H1 (cell line): ENCODE measurements at regions not wholly inside any gene's neighbourhood (a gene's known extent, or its start where the extent isn't known, plus 50 kb on each side); places are given as distances from the start of the nearest gene placed in this dataset.

Experiments
- BACH1 ChIP-seq: IDR thresholded peaks from 2 replicates; pipeline ENCODE4 v1.6.1; 2012; ENCODE audit warnings: low read length, improper control_type of control experiment
- BRCA1 ChIP-seq: IDR thresholded peaks from 2 replicates; pipeline ENCODE4 v1.6.1; 2012; ENCODE audit warnings: low read depth, low read length, improper control_type of control experiment
- CEBPB ChIP-seq: IDR thresholded peaks from 2 replicates; pipeline ENCODE4 v1.6.1; 2012; ENCODE audit warnings: low read depth, low read length
- CREB1 ChIP-seq: IDR thresholded peaks from 2 replicates; pipeline ENCODE4 v1.6.1; 2012; ENCODE audit warnings: inconsistent platforms
- CTBP2 ChIP-seq: IDR thresholded peaks from 2 replicates; pipeline ENCODE4 v1.7.0; 2011; ENCODE audit warnings: borderline replicate concordance, mild to moderate bottlenecking, moderate library complexity, mixed read lengths, low read length; ENCODE audit not compliant: insufficient read depth, insufficient read length
- CTCF ChIP-seq, 3 experiments: IDR thresholded peaks; 1 replicate in 2 of 3; 2 replicates in 1 of 3; pipeline versions ENCODE4 v1.5.1 to v1.6.1; 2011; ENCODE audit warnings: low read length in 3 of 3, mild to moderate bottlenecking in 3 of 3, inconsistent platforms in 2 of 3, low read depth in 1 of 3, moderate library complexity in 1 of 3; ENCODE audit not compliant: insufficient read depth in 1 of 3; ENCODE audit errors: control extremely low read depth in 1 of 3
- E2F6 ChIP-seq: IDR thresholded peaks from 2 replicates; pipeline ENCODE4 v1.6.1; 2012; ENCODE audit warnings: inconsistent platforms
- GABPA ChIP-seq: IDR thresholded peaks from 2 replicates; pipeline ENCODE4 v1.6.1; 2011; ENCODE audit warnings: mild to moderate bottlenecking, low read length, moderate library complexity, borderline replicate concordance; ENCODE audit not compliant: insufficient read depth
- KDM1A ChIP-seq: fragments of 200-600, 300-600 bp; sonication (generic); IDR thresholded peaks from 2 replicates; pipeline ENCODE4 v1.7.1; 2016; ENCODE audit warnings: mild to moderate bottlenecking, low read length, borderline replicate concordance
- KDM4A ChIP-seq: IDR thresholded peaks from one replicate; pipeline ENCODE4 v1.7.1; 2012; ENCODE audit warnings: low read depth, mild to moderate bottlenecking, moderate library complexity, low read length, inconsistent platforms; ENCODE audit not compliant: severe bottlenecking
- MAFK ChIP-seq: IDR thresholded peaks from 2 replicates; pipeline ENCODE4 v1.6.1; 2012; ENCODE audit warnings: low read depth, mild to moderate bottlenecking, improper control_type of control experiment, low read length
- MAX ChIP-seq: IDR thresholded peaks from 2 replicates; pipeline ENCODE4 v1.6.1; 2012; ENCODE audit warnings: inconsistent platforms
- NANOG ChIP-seq: IDR thresholded peaks from 2 replicates; pipeline ENCODE4 v1.6.1; 2011; ENCODE audit warnings: low read length, low read depth, mild to moderate bottlenecking, inconsistent platforms; ENCODE audit not compliant: insufficient read depth, poor library complexity, severe bottlenecking
- POU5F1 ChIP-seq: IDR thresholded peaks from 2 replicates; pipeline ENCODE4 v1.6.1; 2011; ENCODE audit warnings: low read depth, mild to moderate bottlenecking, low read length, moderate library complexity
- RBBP5 ChIP-seq: IDR thresholded peaks from 2 replicates; pipeline ENCODE4 v1.7.1; 2012; ENCODE audit warnings: low read depth, mild to moderate bottlenecking, inconsistent platforms, low read length, moderate library complexity, borderline replicate concordance
- SP4 ChIP-seq: IDR thresholded peaks from 2 replicates; pipeline ENCODE4 v1.6.1; 2012; ENCODE audit warnings: low read length, inconsistent platforms
- TAF7 ChIP-seq: optimal IDR thresholded peaks from 2 replicates; pipeline ENCODE3; 2011; ENCODE audit warnings: low read depth, mild to moderate bottlenecking, inconsistent platforms, low read length, moderate library complexity, borderline replicate concordance
- TCF12 ChIP-seq: IDR thresholded peaks from 2 replicates; pipeline ENCODE4 v1.6.1; 2011; ENCODE audit warnings: low read depth, mild to moderate bottlenecking, low read length
- TEAD4 ChIP-seq: IDR thresholded peaks from 2 replicates; pipeline ENCODE4 v1.6.1; 2012; ENCODE audit warnings: low read depth, low read length, inconsistent platforms, mixed read lengths
- USF2 ChIP-seq: IDR thresholded peaks from 2 replicates; pipeline ENCODE4 v1.6.1; 2011; ENCODE audit warnings: low read length, improper control_type of control experiment

GRCh38 chr17:77088455-77089123 lies 52.2 kb upstream of the SEC14L1 start (continued):
- TF ChIP-seq MAFK (peak; percentile 79; the same call in 1 of the 2 replicates), CREB1 (peak; percentile 81), RBBP5 (0 out of 2 replicates have a peak, but pooled peaks have one; percentile 68), KDM4A (peak; percentile 88), TEAD4 (peak; percentile 57), KDM1A (no peak), MAX (peak; percentile 99), CTCF (IDR thresholded peaks at IDR 0.05; ENCODE audit: control extremely low read depth in 1 of 3, insufficient read depth in 1 of 3, low read depth in 1 of 3, low read length in 3 of 3) (peak; percentile 82 to 94 (median 93)), E2F6 (peak; percentile 96), BACH1 (peak; percentile 55; the same call in 1 of the 2 replicates), GABPA (peak; percentile 96), CEBPB (no peak), NANOG (peak; percentile 12), BRCA1 (no peak), TCF12 (no peak), CTBP2 (no peak), POU5F1 (no peak), TAF7 (peak; percentile 89), SP4 (peak; percentile 58; the same call in 1 of the 2 replicates), USF2 (peak; percentile 62)
